Fibroblast of lung (primary cell): ENCODE measurements at regions not wholly inside any gene's neighbourhood (a gene's known extent, or its start where the extent isn't known, plus 50 kb on each side); places are given as distances from the start of the nearest gene placed in this dataset.

Source experiments
- CTCF ChIP-seq, 2 donors: IDR thresholded peaks in 1 of 2; conservative IDR thresholded peaks in 1 of 2; 1 replicate in 1 of 2; 2 replicates in 1 of 2; pipeline ENCODE4 v1.5.1; 2011 to 2012; ENCODE audit warnings: low read length in 2 of 2, control low read depth in 1 of 2, inconsistent platforms in 1 of 2, low read depth in 1 of 2, mild to moderate bottlenecking in 1 of 2
- EZH2 ChIP-seq: IDR thresholded peaks from 2 replicates; pipeline ENCODE4 v1.5.1; 2012; ENCODE audit warnings: low read length, control low read depth, mild to moderate bottlenecking; ENCODE audit errors: missing control alignments

- TF ChIP-seq CTCF (conservative IDR thresholded peaks at IDR 0.05 in 1 of 2, IDR thresholded peaks at IDR 0.05 in 1 of 2; ENCODE audit: low read depth in 1 of 2, low read length in 2 of 2) (no peak), EZH2 (no peak)
These were observed 178.0 kb upstream of the BMPER start for GRCh38 chr7:33727315-33727714.
